HepG2 (cell line): ENCODE measurements at regions not wholly inside any gene's neighbourhood (a gene's known extent, or its start where the extent isn't known, plus 50 kb on each side); places are given as distances from the start of the nearest gene placed in this dataset.

Experiments used
- ATAC-seq: fragments of 200-7000 bp; cut with Tn5 transposase; 3 replicates; pipeline ENCODE4 v1.9.1; 2020; ENCODE audit warnings: mild to moderate bottlenecking, moderate library complexity
- BruUV-seq: library from RNA; stranded (reverse); fragments of 400-500 nt; replicated peaks from 2 replicates; lab custom pipeline; 2021; lab: Mats Ljungman, UMichigan
- CTCF ChIA-PET: fragments of 300-600 bp; formaldehyde crosslinking; extraction: SDS; loops from one replicate; lab custom pipeline; 2021; ENCODE audit warnings: low total read pairs, inconsistent platforms, low intra/inter-chr PET ratio; lab: Yijun Ruan, JAX
- POLR2A ChIA-PET: fragments of 350-600 bp; sonication (Branson Sonifier 250); formaldehyde crosslinking; loops from one replicate; lab custom pipeline; 2020; ENCODE audit warnings: antibody characterized with exemption, inconsistent platforms; lab: Yijun Ruan, JAX
- DNase-seq: peaks from one replicate; pipeline ENCODE4 v3.0.0-alpha.2; 2015; ENCODE audit warnings: low spot score
- FAIRE-seq: peaks from 3 replicates; lab custom pipeline; 2011; peaks lifted over from hg19 to GRCh38; lab: Jason Lieb, UNC
- H2AFZ ChIP-seq: one replicate; pipeline ENCODE4 v1.6.1; 2011; ENCODE audit warnings: low read length, inconsistent platforms
- H3K27ac ChIP-seq: fragments of 300-600 bp; 3 replicates; pipeline ENCODE4 v1.8.0; 2011; ENCODE audit warnings: mixed run types, mild to moderate bottlenecking, mixed read lengths, low read length, inconsistent platforms; ENCODE audit not compliant: insufficient read depth; ENCODE audit errors: extremely low read length
- H3K27me3 ChIP-seq, 2 experiments: fragments of 200-600 bp in 1 of 2; 2 replicates in 1 of 2; 3 replicates in 1 of 2; pipeline versions ENCODE4 v1.6.0 to v1.8.0; 2011; ENCODE audit warnings: low read length in 2 of 2, mild to moderate bottlenecking in 2 of 2, moderate library complexity in 2 of 2, inconsistent platforms in 1 of 2; ENCODE audit not compliant: insufficient read depth in 2 of 2, control insufficient read depth in 1 of 2
- H3K36me3 ChIP-seq, 2 experiments: fragments of 200-600 bp in 1 of 2; replicated peaks in 1 of 2; 2 replicates in 1 of 2; 3 replicates in 1 of 2; pipeline versions ENCODE4 v1.5.1 to v1.8.0; 2011; ENCODE audit warnings: low read length in 2 of 2, inconsistent platforms in 1 of 2; ENCODE audit not compliant: insufficient read depth in 2 of 2, control insufficient read depth in 1 of 2
- H3K4me1 ChIP-seq: 2 replicates; pipeline ENCODE4 v1.5.1; 2012; ENCODE audit warnings: low read length, inconsistent platforms; ENCODE audit not compliant: insufficient read depth
- H3K4me2 ChIP-seq: 2 replicates; pipeline ENCODE4 v1.6.0; 2011; ENCODE audit warnings: low read depth, low read length, inconsistent platforms
- H3K4me3 ChIP-seq, 3 experiments: fragments of 200-600 bp in 1 of 3; sonication (generic), shearing (Covaris generic) in 1 of 3; replicated peaks in 1 of 3; 2 replicates each; pipeline ENCODE4 v1.5.1; 2011 to 2016; ENCODE audit warnings: low read length in 3 of 3, inconsistent platforms in 2 of 3, low read depth in 2 of 3, mild to moderate bottlenecking in 2 of 3, control low read depth in 1 of 3, mixed read lengths in 1 of 3; ENCODE audit not compliant: insufficient read depth in 1 of 3
- H3K79me2 ChIP-seq: one replicate; pipeline ENCODE4 v1.6.1; 2011; ENCODE audit warnings: low read length, inconsistent platforms; ENCODE audit not compliant: insufficient read depth
- H3K9ac ChIP-seq: 2 replicates; pipeline ENCODE4 v1.6.0; 2011; ENCODE audit warnings: mild to moderate bottlenecking, low read depth, low read length, inconsistent platforms; ENCODE audit not compliant: insufficient read depth
- H3K9me3 ChIP-seq: 2 replicates; pipeline ENCODE4 v1.5.1; 2012; ENCODE audit warnings: mild to moderate bottlenecking, low read length
- H4K20me1 ChIP-seq: 2 replicates; pipeline ENCODE4 v1.6.0; 2011; ENCODE audit warnings: inconsistent platforms, mild to moderate bottlenecking, low read length, moderate library complexity; ENCODE audit not compliant: insufficient read depth
- ASH2L ChIP-seq: fragments of 300-600, 200-600 bp; sonication (generic); IDR thresholded peaks from 2 replicates; pipeline ENCODE4 v1.7.0; 2017; ENCODE audit warnings: low read depth, mild to moderate bottlenecking, moderate library complexity, mixed read lengths, low read length; ENCODE audit not compliant: insufficient read length
- BCL6 ChIP-seq: IDR thresholded peaks from 2 replicates; pipeline ENCODE4 v1.6.1; 2016; ENCODE audit warnings: missing genetic modification reagents, missing compliant biosample characterization
- DNMT3B ChIP-seq: conservative IDR thresholded peaks from 2 replicates; pipeline ENCODE4 v1.6.1; 2016; ENCODE audit warnings: missing biosample characterization, control low read depth
- KLF9 ChIP-seq: IDR thresholded peaks from 2 replicates; pipeline ENCODE4 v1.6.1; 2016; ENCODE audit warnings: low read depth
- NCOA1 ChIP-seq: sonication (generic); formaldehyde crosslinking; IDR thresholded peaks from 2 replicates; pipeline ENCODE4 v1.9.0; 2021; ENCODE audit warnings: missing genetic modification reagents
- ZNF33A ChIP-seq: sonication (generic); formaldehyde crosslinking; IDR thresholded peaks from 2 replicates; pipeline ENCODE4 v1.5.1; 2020; ENCODE audit warnings: missing genetic modification reagents, mild to moderate bottlenecking, moderate library complexity, borderline replicate concordance
- ZNF383 ChIP-seq: sonication (generic); formaldehyde crosslinking; IDR thresholded peaks from 2 replicates; pipeline ENCODE4 v1.4.0; 2020; ENCODE audit warnings: missing genetic modification reagents, mild to moderate bottlenecking, borderline replicate concordance
- ZNF577 ChIP-seq: sonication (generic); formaldehyde crosslinking; IDR thresholded peaks from 2 replicates; pipeline ENCODE4 v1.4.0; 2020; ENCODE audit warnings: mild to moderate bottlenecking, low read depth, missing genetic modification reagents, borderline replicate concordance
- in situ Hi-C: cut with HindIII; loops from 2 replicates; pipeline ENCODE4 v1.10.0; 2017; ENCODE audit warnings: low pct_unique_long_range_greater_than_20kb; ENCODE audit not compliant: extremely low pct_ligation_motif_present
- intact Hi-C: fragments of 100-400 bp; cut with micrococcal nuclease; formaldehyde crosslinking; loops from one replicate; pipeline ENCODE4 v1.10.0; 2022; ENCODE audit not compliant: unreplicated experiment
- TF ChIP-seq, protein P1 (sequence below): IDR thresholded peaks from 2 replicates; pipeline ENCODE4 v1.6.1; 2016; ENCODE audit warnings: low read depth, control low read depth
- TF ChIP-seq, protein P2 (sequence below): IDR thresholded peaks from 2 replicates; pipeline ENCODE4 v1.6.1; 2012; ENCODE audit warnings: inconsistent platforms
- TF ChIP-seq, protein P3 (sequence below): sonication (generic); formaldehyde crosslinking; IDR thresholded peaks from 2 replicates; pipeline ENCODE4 v1.4.0; 2020; ENCODE audit warnings: low read depth, mild to moderate bottlenecking, missing genetic modification reagents
- TF ChIP-seq, protein P4 (sequence below): sonication (generic); formaldehyde crosslinking; conservative IDR thresholded peaks from 2 replicates; pipeline ENCODE4 v1.8.0; 2022; ENCODE audit warnings: missing genetic modification reagents
- TF ChIP-seq, protein P5 (sequence below): IDR thresholded peaks from 2 replicates; pipeline ENCODE4 v1.6.1; 2016

DNA sequence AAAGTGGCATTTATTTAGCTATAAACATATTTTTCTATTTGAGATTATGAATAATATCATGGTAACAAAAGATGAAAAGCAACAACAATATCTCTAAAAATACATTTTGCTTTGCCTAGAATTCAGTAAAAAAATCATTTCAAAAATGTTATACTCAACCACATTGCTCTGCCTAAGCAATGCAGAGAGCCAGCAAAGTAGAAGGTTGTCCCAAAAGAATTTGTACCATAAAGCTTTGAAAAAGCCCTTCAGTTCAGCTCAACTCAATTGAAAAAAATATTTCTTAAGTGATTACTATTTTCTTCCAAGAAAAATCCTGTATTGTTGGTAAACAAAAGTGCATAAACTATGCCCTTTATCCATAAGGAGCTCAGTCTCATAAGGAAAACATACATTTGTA is 301.2 kb upstream of the ARSJ start:
- Histone ChIP-seq H3K27me3 (no peaks in the 10 kb centered on the region), H3K9ac (no peak overlapping the region), H4K20me1 (no peaks in the 10 kb centered on the region), H2AFZ (no peak overlapping the region), H3K4me3 (no peak overlapping the region), H3K36me3 (no peaks in the 10 kb centered on the region), H3K4me1 (no peaks in the 10 kb centered on the region), H3K4me2 (no peak overlapping the region), H3K9me3 (no peaks in the 10 kb centered on the region), H3K27ac (no peak overlapping the region), H3K79me2 (no peaks in the 10 kb centered on the region)
- ChIA-PET CTCF (no interaction called here), POLR2A (no interaction called here)
- ATAC-seq (no peak), DNase-seq (no peak), FAIRE-seq (no peak)
- in situ Hi-C loops, result no loop called here
- no TSS peak for BruUV-seq
- intact Hi-C loops, result no loop called here
- TF ChIP-seq NCOA1 (CRISPR knock-in tag) (no peak), DNMT3B (no peak), BCL6 (CRISPR knock-in tag) (no peak), KLF9 (CRISPR knock-in tag) (no peak), ZNF33A (no peak), ZNF577 (CRISPR knock-in tag) (no peak), ASH2L (no peak), ZNF383 (no peak)
- TF ChIP-seq, protein P1, sequence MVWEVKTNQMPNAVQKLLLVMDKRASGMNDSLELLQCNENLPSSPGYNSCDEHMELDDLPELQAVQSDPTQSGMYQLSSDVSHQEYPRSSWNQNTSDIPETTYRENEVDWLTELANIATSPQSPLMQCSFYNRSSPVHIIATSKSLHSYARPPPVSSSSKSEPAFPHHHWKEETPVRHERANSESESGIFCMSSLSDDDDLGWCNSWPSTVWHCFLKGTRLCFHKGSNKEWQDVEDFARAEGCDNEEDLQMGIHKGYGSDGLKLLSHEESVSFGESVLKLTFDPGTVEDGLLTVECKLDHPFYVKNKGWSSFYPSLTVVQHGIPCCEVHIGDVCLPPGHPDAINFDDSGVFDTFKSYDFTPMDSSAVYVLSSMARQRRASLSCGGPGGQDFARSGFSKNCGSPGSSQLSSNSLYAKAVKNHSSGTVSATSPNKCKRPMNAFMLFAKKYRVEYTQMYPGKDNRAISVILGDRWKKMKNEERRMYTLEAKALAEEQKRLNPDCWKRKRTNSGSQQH (CRISPR knock-in tag), result no peak
- TF ChIP-seq, protein P2, sequence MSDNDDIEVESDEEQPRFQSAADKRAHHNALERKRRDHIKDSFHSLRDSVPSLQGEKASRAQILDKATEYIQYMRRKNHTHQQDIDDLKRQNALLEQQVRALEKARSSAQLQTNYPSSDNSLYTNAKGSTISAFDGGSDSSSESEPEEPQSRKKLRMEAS, result no peak
- TF ChIP-seq, protein P3, sequence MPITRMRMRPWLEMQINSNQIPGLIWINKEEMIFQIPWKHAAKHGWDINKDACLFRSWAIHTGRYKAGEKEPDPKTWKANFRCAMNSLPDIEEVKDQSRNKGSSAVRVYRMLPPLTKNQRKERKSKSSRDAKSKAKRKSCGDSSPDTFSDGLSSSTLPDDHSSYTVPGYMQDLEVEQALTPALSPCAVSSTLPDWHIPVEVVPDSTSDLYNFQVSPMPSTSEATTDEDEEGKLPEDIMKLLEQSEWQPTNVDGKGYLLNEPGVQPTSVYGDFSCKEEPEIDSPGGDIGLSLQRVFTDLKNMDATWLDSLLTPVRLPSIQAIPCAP (CRISPR knock-in tag), result no peak
- TF ChIP-seq, protein P4, sequence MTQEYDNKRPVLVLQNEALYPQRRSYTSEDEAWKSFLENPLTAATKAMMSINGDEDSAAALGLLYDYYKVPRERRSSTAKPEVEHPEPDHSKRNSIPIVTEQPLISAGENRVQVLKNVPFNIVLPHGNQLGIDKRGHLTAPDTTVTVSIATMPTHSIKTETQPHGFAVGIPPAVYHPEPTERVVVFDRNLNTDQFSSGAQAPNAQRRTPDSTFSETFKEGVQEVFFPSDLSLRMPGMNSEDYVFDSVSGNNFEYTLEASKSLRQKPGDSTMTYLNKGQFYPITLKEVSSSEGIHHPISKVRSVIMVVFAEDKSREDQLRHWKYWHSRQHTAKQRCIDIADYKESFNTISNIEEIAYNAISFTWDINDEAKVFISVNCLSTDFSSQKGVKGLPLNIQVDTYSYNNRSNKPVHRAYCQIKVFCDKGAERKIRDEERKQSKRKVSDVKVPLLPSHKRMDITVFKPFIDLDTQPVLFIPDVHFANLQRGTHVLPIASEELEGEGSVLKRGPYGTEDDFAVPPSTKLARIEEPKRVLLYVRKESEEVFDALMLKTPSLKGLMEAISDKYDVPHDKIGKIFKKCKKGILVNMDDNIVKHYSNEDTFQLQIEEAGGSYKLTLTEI (CRISPR knock-in tag), result no peak
- TF ChIP-seq, protein P5, sequence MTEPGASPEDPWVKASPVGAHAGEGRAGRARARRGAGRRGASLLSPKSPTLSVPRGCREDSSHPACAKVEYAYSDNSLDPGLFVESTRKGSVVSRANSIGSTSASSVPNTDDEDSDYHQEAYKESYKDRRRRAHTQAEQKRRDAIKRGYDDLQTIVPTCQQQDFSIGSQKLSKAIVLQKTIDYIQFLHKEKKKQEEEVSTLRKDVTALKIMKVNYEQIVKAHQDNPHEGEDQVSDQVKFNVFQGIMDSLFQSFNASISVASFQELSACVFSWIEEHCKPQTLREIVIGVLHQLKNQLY, result no peak
- TF ChIP-seq, all 625 proteins: peak for 0
